Ishikawa (cell line): ENCODE measurements at regions not wholly inside any gene's neighbourhood (a gene's known extent, or its start where the extent isn't known, plus 50 kb on each side); places are given as distances from the start of the nearest gene placed in this dataset.

Experiments used
- EP300 ChIP-seq: IDR thresholded peaks from 2 replicates; pipeline ENCODE4 v1.6.1; 2012; ENCODE audit warnings: borderline replicate concordance
- TAF1 ChIP-seq: IDR thresholded peaks from 2 replicates; pipeline ENCODE4 v1.6.1; 2012; ENCODE audit warnings: low read depth, mild to moderate bottlenecking
- USF1 ChIP-seq: IDR thresholded peaks from 2 replicates; pipeline ENCODE4 v1.6.1; 2012
- TF ChIP-seq, protein P1 (sequence below): IDR thresholded peaks from 2 replicates; pipeline ENCODE4 v1.6.1; 2012

DNA sequence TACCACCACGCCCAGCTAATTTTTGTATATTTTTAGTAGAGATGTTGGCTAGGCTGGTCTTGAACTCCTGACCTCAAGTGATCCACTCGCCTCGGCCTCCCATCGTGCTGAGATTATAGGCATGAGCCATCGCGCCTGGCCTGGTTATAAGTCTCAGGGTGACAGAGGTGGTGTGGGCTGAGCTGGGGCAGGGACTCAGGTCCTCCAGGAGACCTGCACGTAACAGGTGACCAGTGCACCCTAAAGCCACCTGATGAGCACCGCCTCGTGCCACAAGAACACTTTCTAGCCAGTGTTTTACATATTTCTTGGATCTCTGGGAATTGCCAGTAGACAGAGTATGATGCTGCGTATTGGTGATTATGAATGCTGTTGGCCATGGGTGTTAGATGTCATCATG lies 136.5 kb upstream of the CPM start:
- TF ChIP-seq, protein P1, sequence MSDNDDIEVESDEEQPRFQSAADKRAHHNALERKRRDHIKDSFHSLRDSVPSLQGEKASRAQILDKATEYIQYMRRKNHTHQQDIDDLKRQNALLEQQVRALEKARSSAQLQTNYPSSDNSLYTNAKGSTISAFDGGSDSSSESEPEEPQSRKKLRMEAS = no peak
- TF ChIP-seq USF1 = no peak
- no peak for TF ChIP-seq TAF1
- no peak for TF ChIP-seq EP300
